ENCODE measurements at regions not wholly inside any gene's neighbourhood (a gene's known extent, or its start where the extent isn't known, plus 50 kb on each side); places are given as distances from the start of the nearest gene placed in this dataset.

DNA sequence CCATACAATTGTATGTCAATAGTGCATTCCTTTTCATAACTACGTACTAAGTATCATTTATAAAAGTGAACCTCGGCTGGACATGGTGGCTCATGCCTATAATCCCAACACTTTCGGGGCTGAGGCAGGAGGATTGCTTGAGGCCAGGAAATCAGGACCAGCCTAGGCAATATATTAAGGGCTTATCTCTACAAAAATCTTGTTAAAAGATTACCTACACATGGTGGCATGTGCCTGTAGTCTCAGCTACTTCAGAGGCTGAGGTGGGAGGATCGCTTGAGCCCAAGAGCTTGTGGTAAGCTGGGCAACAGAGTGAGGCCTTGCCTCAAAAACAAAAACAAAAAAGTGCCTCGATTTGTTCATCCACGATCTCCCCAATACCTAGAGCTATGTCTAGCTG lies 449.7 kb upstream of the SULF2 start:
- TF ChIP-seq, protein P1, sequence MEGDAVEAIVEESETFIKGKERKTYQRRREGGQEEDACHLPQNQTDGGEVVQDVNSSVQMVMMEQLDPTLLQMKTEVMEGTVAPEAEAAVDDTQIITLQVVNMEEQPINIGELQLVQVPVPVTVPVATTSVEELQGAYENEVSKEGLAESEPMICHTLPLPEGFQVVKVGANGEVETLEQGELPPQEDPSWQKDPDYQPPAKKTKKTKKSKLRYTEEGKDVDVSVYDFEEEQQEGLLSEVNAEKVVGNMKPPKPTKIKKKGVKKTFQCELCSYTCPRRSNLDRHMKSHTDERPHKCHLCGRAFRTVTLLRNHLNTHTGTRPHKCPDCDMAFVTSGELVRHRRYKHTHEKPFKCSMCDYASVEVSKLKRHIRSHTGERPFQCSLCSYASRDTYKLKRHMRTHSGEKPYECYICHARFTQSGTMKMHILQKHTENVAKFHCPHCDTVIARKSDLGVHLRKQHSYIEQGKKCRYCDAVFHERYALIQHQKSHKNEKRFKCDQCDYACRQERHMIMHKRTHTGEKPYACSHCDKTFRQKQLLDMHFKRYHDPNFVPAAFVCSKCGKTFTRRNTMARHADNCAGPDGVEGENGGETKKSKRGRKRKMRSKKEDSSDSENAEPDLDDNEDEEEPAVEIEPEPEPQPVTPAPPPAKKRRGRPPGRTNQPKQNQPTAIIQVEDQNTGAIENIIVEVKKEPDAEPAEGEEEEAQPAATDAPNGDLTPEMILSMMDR (IDR thresholded peaks at IDR 0.05), result no peak
- TF ChIP-seq POLR2A (IDR thresholded peaks at IDR 0.05), result no peak

Data from body of pancreas (tissue), 4 donors.